Pancreas (tissue), 10 donors: ENCODE measurements at regions not wholly inside any gene's neighbourhood (a gene's known extent, or its start where the extent isn't known, plus 50 kb on each side); places are given as distances from the start of the nearest gene placed in this dataset.
"Not testable (repeated sequence)": the region's sequence is repeated elsewhere in the genome, so short reads cannot be mapped to it uniquely, and the experiment has no call there.

Experiments used
- ATAC-seq, 4 donors: fragments of 200-7000 bp; cut with Tn5 transposase; one replicate each; pipeline versions ENCODE4 v1.8.0 to v1.9.1; 2020; ENCODE audit warnings: mild to moderate bottlenecking in 4 of 4, moderate library complexity in 4 of 4
- DNase-seq, 6 donors: peaks; one replicate each; pipeline ENCODE4 v3.0.0-alpha.2; 2020
- FAIRE-seq: peaks from 2 replicates; lab custom pipeline; 2012; peaks lifted over from hg19 to GRCh38; lab: Jason Lieb, UNC
- H3K27ac ChIP-seq, 4 donors: fragments of 200-600 bp; sonication (generic); 1 replicate in 3 of 4; 2 replicates in 1 of 4; pipeline versions ENCODE4 v1.5.0 to v1.8.0; 2020
- H3K27me3 ChIP-seq, 4 donors: fragments of 200-600 bp; one replicate each; pipeline ENCODE4 v1.8.0; 2021
- H3K36me3 ChIP-seq, 3 donors: fragments of 200-600 bp; sonication (generic) in 1 of 3; one replicate each; pipeline versions ENCODE4 v1.5.0 to v1.8.0; 2020 to 2021
- H3K4me1 ChIP-seq, 3 donors: fragments of 200-600 bp; one replicate each; pipeline ENCODE4 v1.8.0; 2021
- H3K4me3 ChIP-seq, 4 donors: fragments of 200-600 bp; sonication (generic) in 2 of 4; one replicate each; pipeline versions ENCODE4 v1.5.0 to v1.8.0; 2020 to 2021
- H3K9me3 ChIP-seq, 4 donors: fragments of 200-600 bp; one replicate each; pipeline ENCODE4 v1.8.0; 2021
- WGBS, 2 donors: extraction: QIAGEN DNeasy Blood & Tissue Kit; methylation state at CpG; one replicate each; pipeline ENCODE4 v1.1.7; 2013; 5-methylcytosine and 5-hydroxymethylcytosine counted together
- intact Hi-C, 3 donors: fragments of 100-400 bp; cut with DNase I; formaldehyde crosslinking; loops; one replicate each; pipeline versions ENCODE4 v1.11.1 to v1.14.2; 2022
- TF ChIP-seq, protein P1 (sequence below), 4 donors: fragments of 200-600 bp; sonication (generic) in 3 of 4; IDR thresholded peaks; one replicate each; pipeline versions ENCODE4 v1.5.0 to v1.8.0; 2021; ENCODE audit warnings: antibody characterized with exemption in 4 of 4
- donor health status: healthy with polysubstance abuse.
- donor health status: DM: no; HTN: no; CAD: no; lungs with moderate emphysema.
- donor health status: DM: no; HTN: no; CAD: no.
- donor health status: control.
- donor health status: control.
- donor health status: Bipolar disorder and iron deficiency.
- donor health status: DM: yes; HTN: yes; CAD: no.
- donor health status: DM: no; HTN: no; CAD: no.
- donor health status: DM: no; HTN: no; CAD: no.
- donor health status: DM: yes; HTN: yes; CAD: no.

DNA sequence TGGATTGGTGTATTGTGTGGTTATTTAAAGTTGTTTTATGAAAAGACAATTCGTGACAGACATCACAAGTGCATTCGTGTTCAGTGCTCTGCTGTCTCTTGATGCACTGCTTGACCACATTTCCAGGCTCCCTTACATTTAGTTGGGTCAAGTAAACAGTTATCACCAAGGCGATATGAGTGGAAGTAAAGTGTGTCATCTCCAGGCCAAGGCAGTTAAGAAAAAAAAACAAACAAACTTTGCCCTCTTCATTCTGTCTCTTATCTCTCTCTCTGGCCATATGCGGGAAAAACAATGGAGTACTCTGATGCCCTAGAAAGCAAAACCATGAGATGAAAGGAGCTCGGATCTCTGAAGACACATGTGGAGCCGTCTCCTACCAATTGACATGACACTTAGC lies 131.1 kb downstream of the DSEL start:
- H3K4me3 ChIP-seq = no peak overlapping the region
- TF ChIP-seq, protein P1, sequence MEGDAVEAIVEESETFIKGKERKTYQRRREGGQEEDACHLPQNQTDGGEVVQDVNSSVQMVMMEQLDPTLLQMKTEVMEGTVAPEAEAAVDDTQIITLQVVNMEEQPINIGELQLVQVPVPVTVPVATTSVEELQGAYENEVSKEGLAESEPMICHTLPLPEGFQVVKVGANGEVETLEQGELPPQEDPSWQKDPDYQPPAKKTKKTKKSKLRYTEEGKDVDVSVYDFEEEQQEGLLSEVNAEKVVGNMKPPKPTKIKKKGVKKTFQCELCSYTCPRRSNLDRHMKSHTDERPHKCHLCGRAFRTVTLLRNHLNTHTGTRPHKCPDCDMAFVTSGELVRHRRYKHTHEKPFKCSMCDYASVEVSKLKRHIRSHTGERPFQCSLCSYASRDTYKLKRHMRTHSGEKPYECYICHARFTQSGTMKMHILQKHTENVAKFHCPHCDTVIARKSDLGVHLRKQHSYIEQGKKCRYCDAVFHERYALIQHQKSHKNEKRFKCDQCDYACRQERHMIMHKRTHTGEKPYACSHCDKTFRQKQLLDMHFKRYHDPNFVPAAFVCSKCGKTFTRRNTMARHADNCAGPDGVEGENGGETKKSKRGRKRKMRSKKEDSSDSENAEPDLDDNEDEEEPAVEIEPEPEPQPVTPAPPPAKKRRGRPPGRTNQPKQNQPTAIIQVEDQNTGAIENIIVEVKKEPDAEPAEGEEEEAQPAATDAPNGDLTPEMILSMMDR (IDR thresholded peaks at IDR 0.05) = no peak
- intact Hi-C loops = no loop called here
- no peaks in the 10 kb centered on the region for H3K9me3 ChIP-seq
- no peaks in the 10 kb centered on the region for H3K4me1 ChIP-seq
- WGBS, 2 donors = 23 to 25% methylated on average over 6 of the region's 6 CpGs
- no peaks in the 10 kb centered on the region for H3K36me3 ChIP-seq
- H3K27ac ChIP-seq = no peak overlapping the region
- H3K27me3 ChIP-seq = no peaks in the 10 kb centered on the region
- DNase-seq (no peak), FAIRE-seq (no peak), ATAC-seq (no peak)

DNA sequence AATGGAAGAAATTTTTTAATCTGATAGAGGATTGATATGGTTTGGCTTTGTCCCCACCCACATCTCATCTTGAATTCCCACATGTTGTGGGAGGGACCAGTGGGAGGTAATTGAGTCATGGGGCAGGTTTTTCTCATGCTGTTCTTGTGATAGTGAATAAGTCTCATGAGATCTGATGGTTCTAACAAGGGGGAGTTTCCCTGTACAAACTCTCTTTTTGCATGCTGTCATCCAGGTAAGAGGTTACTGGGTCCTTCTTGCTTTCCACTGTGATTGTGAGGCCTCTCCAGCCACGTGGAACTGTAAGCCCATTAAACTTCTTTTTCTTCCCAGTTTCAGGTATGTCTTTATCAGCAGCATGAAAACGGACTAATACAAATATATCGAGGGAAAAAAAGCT lies 132.5 kb downstream of the DSEL start:
- WGBS, 2 donors = 35 to 64% methylated on average over 3 of the region's 3 CpGs
- H3K36me3 ChIP-seq, ATAC-seq, intact Hi-C loops, DNase-seq, FAIRE-seq, H3K4me3 ChIP-seq, H3K27ac ChIP-seq, H3K4me1 ChIP-seq, H3K27me3 ChIP-seq, H3K9me3 ChIP-seq: not testable (repeated sequence)

DNA sequence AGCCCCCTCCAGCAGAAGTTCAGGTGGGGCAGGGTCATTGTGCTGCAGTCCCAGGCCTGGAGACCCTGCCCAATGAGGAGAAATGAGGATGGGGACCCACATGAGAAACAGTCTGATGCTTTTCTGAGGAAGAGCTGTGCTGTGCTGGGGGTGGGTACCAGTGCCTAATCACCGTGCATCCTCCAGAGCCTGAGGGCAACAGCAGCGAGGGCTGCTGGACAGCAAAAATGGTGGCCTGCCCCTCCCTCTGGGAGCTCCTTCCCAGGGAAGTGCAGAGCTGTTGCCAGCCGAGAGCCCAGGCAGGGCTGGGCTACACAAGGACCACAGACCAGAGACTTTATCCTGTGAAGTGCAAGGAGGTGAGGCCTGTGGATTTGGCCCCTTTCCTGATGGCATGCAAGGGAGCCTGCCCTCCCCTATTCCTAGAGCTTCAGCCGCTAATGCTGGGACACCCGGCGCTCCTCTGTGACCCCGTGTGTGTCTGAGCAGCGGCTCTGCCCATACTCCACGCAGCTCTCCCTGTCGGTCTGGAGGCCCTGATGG lies 134.8 kb downstream of the DSEL start:
- FAIRE-seq (no peak), DNase-seq (peak in 2 of 6 donors; percentile 8 to 36), ATAC-seq (no peak)
- Histone ChIP-seq H3K4me3 (no peak overlapping the region), H3K9me3 (no peaks in the 10 kb centered on the region), H3K36me3 (no peaks in the 10 kb centered on the region), H3K4me1 (no peaks in the 10 kb centered on the region), H3K27me3 (no peaks in the 10 kb centered on the region), H3K27ac (no peak overlapping the region)
- TF ChIP-seq, protein P1 (IDR thresholded peaks at IDR 0.05) = no peak
- WGBS, 2 donors = 79 to 92% methylated on average over 10 of the region's 10 CpGs
- intact Hi-C loops = no loop called here

DNA sequence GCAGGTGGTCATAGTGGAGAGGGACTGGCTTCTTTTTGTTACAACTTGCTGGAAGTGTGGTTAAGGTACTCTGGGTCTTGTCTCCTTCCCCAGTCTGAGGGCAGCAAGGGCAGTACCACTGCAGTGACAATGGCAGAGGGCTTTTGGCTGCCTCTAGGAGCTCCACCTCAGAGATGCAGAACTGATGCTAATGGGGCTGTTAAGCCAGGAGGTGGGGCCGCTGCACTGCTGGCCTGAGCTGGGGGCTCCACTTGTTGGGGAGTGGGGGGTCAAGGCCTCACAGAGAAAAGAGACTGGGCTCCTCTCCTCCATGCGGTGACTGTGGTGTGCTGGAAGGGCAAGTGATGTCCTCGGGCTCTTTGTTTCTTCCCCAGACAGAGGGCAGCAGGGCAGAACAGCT lies 135.7 kb downstream of the DSEL start:
- H3K9me3 ChIP-seq = no peaks in the 10 kb centered on the region
- no peaks in the 10 kb centered on the region for H3K27me3 ChIP-seq
- DNase-seq (no peak), FAIRE-seq (no peak), ATAC-seq (no peak)
- intact Hi-C loops = no loop called here
- TF ChIP-seq, protein P1 (IDR thresholded peaks at IDR 0.05) = no peak
- 77 to 91% methylated on average over 3 of the region's 3 CpGs for WGBS, 2 donors
- no peak overlapping the region for H3K27ac ChIP-seq
- H3K4me3 ChIP-seq = no peak overlapping the region
- no peaks in the 10 kb centered on the region for H3K4me1 ChIP-seq
- no peaks in the 10 kb centered on the region for H3K36me3 ChIP-seq

DNA sequence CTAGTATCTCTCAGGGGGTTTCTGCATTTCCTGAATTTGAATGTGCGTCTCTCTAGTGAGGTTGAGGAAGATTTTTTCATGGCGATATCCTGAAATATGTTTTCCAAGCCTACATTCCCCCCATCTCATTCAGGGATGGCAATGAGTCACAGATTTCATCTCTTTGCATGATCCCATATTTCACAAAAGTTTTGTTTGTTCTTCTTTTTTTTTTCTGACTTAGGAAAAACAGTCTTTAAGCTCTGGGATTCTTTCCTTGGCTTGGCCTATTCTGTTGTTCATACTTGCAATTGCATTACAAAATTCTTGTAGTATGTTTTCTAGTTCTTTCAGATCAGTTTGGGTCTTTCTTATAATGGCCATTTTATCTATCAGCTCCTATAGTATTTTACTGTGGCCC lies 136.5 kb downstream of the DSEL start:
- Histone ChIP-seq H3K27ac (no peak overlapping the region), H3K27me3 (no peaks in the 10 kb centered on the region), H3K4me3 (no peak overlapping the region), H3K4me1 (no peaks in the 10 kb centered on the region), H3K9me3 (no peaks in the 10 kb centered on the region), H3K36me3 (no peaks in the 10 kb centered on the region)
- WGBS, 2 donors = 59 to 85% methylated on average over 2 of the region's 2 CpGs
- DNase-seq = no peak
- intact Hi-C loops = no loop called here
- TF ChIP-seq, protein P1 (IDR thresholded peaks at IDR 0.05) = no peak
- no peak for ATAC-seq
- FAIRE-seq = no peak
